Mesothelial cell of epicardium (in vitro differentiated cells): ENCODE measurements at regions not wholly inside any gene's neighbourhood (a gene's known extent, or its start where the extent isn't known, plus 50 kb on each side); places are given as distances from the start of the nearest gene placed in this dataset.

Source experiments
- DNase-seq, 2 experiments: peaks; one replicate each; pipeline ENCODE4 v3.0.0; 2021; ENCODE audit warnings: low spot score in 2 of 2; ENCODE audit not compliant: unreplicated experiment in 2 of 2
- H3K27ac Mint-ChIP-seq: 2 replicates; pipeline ENCODE4 v1.8.0; 2021; ENCODE audit warnings: mixed read lengths
- H3K27me3 Mint-ChIP-seq: 2 replicates; pipeline ENCODE4 v1.8.0; 2021; ENCODE audit warnings: low read depth, mixed read lengths
- H3K36me3 Mint-ChIP-seq: 2 replicates; pipeline ENCODE4 v1.8.0; 2021; ENCODE audit warnings: mixed read lengths
- H3K4me1 Mint-ChIP-seq: 2 replicates; pipeline ENCODE4 v1.8.0; 2021; ENCODE audit warnings: mixed read lengths
- H3K4me3 Mint-ChIP-seq: 2 replicates; pipeline ENCODE4 v1.8.0; 2021; ENCODE audit warnings: mild to moderate bottlenecking, moderate library complexity, mixed read lengths
- H3K9me3 Mint-ChIP-seq: 2 replicates; pipeline ENCODE4 v1.8.0; 2021; ENCODE audit warnings: mixed read lengths
- TF ChIP-seq, protein P1 (sequence below): fragments of 200-600 bp; sonication (generic); IDR thresholded peaks from one replicate; pipeline ENCODE4 v1.5.0; 2021; ENCODE audit warnings: antibody characterized with exemption; ENCODE audit not compliant: unreplicated experiment

DNA sequence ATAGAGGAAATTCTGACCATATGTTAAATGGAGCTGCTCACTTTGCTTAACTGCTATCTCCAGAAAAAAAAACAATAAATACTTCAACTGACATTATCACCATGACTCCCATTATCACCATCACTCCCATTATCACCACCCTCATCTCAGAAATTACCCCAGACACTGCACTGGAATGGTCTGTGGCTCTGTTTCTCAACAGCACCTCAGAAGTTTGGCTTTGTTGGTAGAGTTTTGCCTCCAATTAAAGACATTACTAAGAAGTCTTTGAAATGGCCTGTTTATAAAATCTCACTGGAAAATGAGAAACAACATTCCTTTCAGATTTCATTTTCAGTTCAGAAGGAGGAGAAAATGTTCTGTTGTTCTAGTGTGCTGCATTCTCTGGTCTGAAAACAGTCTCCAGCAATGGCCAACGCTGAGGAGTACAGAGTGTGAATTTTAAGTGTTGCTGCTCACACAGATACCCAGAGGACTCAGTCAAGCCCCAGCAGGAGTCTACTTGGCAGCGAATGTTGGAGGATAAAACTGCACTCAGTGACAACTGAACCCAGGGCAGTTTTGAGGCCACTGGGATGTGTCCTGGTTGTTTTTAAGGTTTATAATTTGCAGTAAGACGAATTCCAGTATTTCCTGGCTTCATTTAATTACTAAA, 364.5 kb upstream of the CDH2 start:
- TF ChIP-seq, protein P1, sequence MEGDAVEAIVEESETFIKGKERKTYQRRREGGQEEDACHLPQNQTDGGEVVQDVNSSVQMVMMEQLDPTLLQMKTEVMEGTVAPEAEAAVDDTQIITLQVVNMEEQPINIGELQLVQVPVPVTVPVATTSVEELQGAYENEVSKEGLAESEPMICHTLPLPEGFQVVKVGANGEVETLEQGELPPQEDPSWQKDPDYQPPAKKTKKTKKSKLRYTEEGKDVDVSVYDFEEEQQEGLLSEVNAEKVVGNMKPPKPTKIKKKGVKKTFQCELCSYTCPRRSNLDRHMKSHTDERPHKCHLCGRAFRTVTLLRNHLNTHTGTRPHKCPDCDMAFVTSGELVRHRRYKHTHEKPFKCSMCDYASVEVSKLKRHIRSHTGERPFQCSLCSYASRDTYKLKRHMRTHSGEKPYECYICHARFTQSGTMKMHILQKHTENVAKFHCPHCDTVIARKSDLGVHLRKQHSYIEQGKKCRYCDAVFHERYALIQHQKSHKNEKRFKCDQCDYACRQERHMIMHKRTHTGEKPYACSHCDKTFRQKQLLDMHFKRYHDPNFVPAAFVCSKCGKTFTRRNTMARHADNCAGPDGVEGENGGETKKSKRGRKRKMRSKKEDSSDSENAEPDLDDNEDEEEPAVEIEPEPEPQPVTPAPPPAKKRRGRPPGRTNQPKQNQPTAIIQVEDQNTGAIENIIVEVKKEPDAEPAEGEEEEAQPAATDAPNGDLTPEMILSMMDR = no peak
- no peaks in the 10 kb centered on the region for H3K27me3 Mint-ChIP-seq
- DNase-seq = no peak
- no peak overlapping the region for H3K4me3 Mint-ChIP-seq
- no peaks in the 10 kb centered on the region for H3K36me3 Mint-ChIP-seq
- H3K4me1 Mint-ChIP-seq = peaks cover 7% of the 10 kb centered on the region
- H3K9me3 Mint-ChIP-seq = peaks cover 3% of the 10 kb centered on the region
- peak overlapping the region; percentile 0 for H3K27ac Mint-ChIP-seq

DNA sequence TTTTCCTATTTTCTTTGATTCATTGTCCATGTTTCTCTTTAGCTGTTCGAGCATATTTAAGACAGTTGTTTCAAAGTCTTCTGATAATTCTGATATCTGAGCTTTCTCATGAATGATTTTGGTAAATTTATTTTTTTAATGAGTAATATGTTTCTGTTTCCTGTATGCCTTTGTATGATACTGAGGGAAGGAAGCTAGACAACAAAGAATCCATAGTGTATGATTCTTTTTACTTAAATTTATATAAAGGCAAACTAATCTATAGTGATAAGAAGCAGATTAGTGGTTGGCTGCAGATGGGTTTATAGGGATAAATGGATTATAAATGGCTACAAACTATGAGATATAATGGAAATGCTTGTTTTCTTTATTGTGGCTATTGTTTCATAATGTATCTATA, 352.7 kb upstream of the CDH2 start:
- TF ChIP-seq, protein P1 = no peak
- Mint-ChIP-seq H3K27ac (no peak overlapping the region), H3K4me3 (no peak overlapping the region), H3K4me1 (no peaks in the 10 kb centered on the region), H3K27me3 (no peaks in the 10 kb centered on the region), H3K36me3 (no peaks in the 10 kb centered on the region), H3K9me3 (no peaks in the 10 kb centered on the region)
- no peak for DNase-seq

DNA sequence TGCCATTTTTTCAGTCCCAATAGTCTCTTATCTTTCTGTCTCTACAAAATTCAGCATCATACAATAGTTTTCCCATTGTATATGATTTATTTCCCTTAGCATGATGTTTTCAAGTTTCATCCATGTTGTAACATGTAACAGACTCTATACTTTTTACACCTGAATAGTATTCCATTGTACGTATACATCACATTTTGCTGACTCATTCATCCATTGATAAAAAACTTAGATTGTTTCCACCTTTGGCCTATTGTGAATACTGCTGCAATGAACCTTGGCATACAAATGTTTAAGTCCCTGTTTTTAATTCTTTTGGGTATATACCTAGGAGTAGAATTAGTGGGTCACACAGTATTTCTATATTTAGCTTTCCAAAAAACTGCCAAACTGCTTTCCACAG, 349.3 kb upstream of the CDH2 start:
- no peaks in the 10 kb centered on the region for H3K36me3 Mint-ChIP-seq
- no peak overlapping the region for H3K4me3 Mint-ChIP-seq
- TF ChIP-seq, protein P1 = no peak
- H3K9me3 Mint-ChIP-seq = no peaks in the 10 kb centered on the region
- no peaks in the 10 kb centered on the region for H3K4me1 Mint-ChIP-seq
- no peak for DNase-seq
- H3K27ac Mint-ChIP-seq = no peak overlapping the region
- H3K27me3 Mint-ChIP-seq = no peaks in the 10 kb centered on the region

DNA sequence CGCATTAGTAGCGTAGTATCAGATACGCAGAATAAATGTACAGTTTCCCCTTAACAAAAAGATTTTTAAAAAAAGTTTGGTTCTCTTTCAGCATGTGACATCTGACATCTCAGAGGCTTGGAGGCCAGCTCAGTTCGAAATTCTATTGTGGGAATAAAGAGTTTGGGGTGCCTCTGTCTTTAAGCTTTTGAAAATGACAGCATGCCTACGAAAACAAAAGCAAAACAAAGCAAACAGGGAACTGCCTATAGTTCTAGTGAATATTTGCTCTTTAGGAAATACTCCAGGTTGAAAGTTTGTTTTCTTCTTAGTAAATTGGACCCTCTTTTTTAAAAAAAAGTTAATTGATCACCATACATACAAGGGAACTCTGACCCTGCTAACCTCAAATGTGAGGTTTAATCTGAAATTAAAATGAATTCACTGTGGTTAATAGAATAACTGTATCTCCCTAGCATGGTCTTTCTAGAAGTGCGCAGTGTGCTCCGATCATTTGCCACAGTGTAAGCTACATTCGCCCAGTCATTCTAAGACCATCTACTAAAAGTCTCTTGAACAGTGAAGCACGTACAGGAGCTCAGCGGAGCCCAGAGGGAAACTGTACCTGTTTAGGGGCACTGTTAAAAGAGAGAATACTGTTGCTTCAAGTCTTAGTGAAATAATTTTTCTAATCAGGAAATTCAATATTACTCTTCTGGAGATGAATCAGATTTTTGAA, 347.0 kb upstream of the CDH2 start:
- Mint-ChIP-seq H3K27ac (no peak overlapping the region), H3K4me1 (no peaks in the 10 kb centered on the region), H3K4me3 (no peak overlapping the region), H3K9me3 (no peaks in the 10 kb centered on the region), H3K27me3 (no peaks in the 10 kb centered on the region), H3K36me3 (no peaks in the 10 kb centered on the region)
- TF ChIP-seq, protein P1 = no peak
- DNase-seq = no peak

DNA sequence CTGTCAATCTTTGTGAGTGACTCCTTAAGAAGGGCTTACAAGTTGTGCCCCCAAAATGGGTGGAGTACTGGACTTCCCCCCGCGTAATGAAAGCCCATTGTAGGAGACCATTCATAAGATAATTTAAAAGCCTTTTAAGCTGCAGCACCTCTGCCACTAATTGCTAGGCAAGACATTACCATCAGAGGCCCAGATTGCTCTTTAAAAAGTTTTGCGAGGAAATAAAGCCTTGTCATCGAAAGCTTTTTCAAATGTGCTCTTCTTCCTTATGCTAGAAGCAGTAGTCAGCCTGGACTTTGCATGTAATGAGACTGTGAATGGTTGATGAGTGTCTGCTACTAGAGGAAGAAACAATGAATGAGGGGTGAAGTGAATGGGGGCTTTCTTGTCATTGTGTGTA, 345.3 kb upstream of the CDH2 start:
- TF ChIP-seq, protein P1 = no peak

More for the DNA sequence above, 345.3 kb upstream of the CDH2 start:
- no peak overlapping the region for H3K27ac Mint-ChIP-seq
- DNase-seq = no peak
- no peak overlapping the region for H3K4me3 Mint-ChIP-seq
- H3K4me1 Mint-ChIP-seq = no peaks in the 10 kb centered on the region
- no peaks in the 10 kb centered on the region for H3K27me3 Mint-ChIP-seq
- H3K36me3 Mint-ChIP-seq = no peaks in the 10 kb centered on the region
- peaks cover 5% of the 10 kb centered on the region for H3K9me3 Mint-ChIP-seq
